Prostate gland (tissue), 2 donors: ENCODE measurements at regions not wholly inside any gene's neighbourhood (a gene's known extent, or its start where the extent isn't known, plus 50 kb on each side); places are given as distances from the start of the nearest gene placed in this dataset.

Source experiments
- DNase-seq: peaks from one replicate; pipeline ENCODE4 v3.0.0-alpha.2; 2019; ENCODE audit warnings: low spot score
- H3K27ac ChIP-seq, 2 donors: fragments of 200-600 bp; sonication (generic); 2 replicates each; pipeline ENCODE4 v1.5.1; 2017 to 2019
- H3K27me3 ChIP-seq: fragments of 200-600 bp; sonication (generic); replicated peaks from 2 replicates; pipeline ENCODE4 v1.5.1; 2019; ENCODE audit not compliant: insufficient read depth
- H3K36me3 ChIP-seq, 2 donors: fragments of 200-600 bp; sonication (generic); 1 replicate in 1 of 2; 2 replicates in 1 of 2; pipeline versions ENCODE4 v1.5.1 to v1.8.1; 2017 to 2019
- H3K4me1 ChIP-seq: fragments of 200-600 bp; sonication (generic); replicated peaks from 2 replicates; pipeline ENCODE4 v1.5.1; 2019
- H3K4me3 ChIP-seq, 2 donors: fragments of 200-600 bp; sonication (generic); 2 replicates each; pipeline ENCODE4 v1.5.1; 2017 to 2019
- H3K9me3 ChIP-seq: fragments of 200-600 bp; sonication (generic); 2 replicates; pipeline ENCODE4 v1.5.1; 2017
- CTCF ChIP-seq, 4 experiments: fragments of 200-600 bp in 2 of 4; fragments of 450-650 bp in 2 of 4; sonication (generic) in 2 of 4; IDR thresholded peaks; 1 replicate in 3 of 4; 2 replicates in 1 of 4; pipeline ENCODE4 v1.5.1; 2016 to 2019; ENCODE audit warnings: antibody characterized with exemption in 4 of 4, mild to moderate bottlenecking in 2 of 4, moderate library complexity in 2 of 4
- POLR2A ChIP-seq: fragments of 450-650 bp; IDR thresholded peaks from one replicate; pipeline ENCODE4 v1.6.1; 2016; ENCODE audit warnings: antibody characterized with exemption, mild to moderate bottlenecking
- POLR2AphosphoS5 ChIP-seq: sonication (generic); formaldehyde crosslinking; IDR thresholded peaks from one replicate; pipeline ENCODE4 v1.6.1; 2017; ENCODE audit warnings: antibody characterized with exemption
- WGBS: methylation state at CpG from one replicate; pipeline ENCODE4 v1.1.5; 2018; 5-methylcytosine and 5-hydroxymethylcytosine counted together
- intact Hi-C: fragments of 100-400 bp; cut with DNase I; formaldehyde crosslinking; loops from one replicate; pipeline ENCODE4 v1.14.2; 2022

- no peak overlapping the region for H3K4me3 ChIP-seq
- TF ChIP-seq CTCF (IDR thresholded peaks at IDR 0.05): no peak
- TF ChIP-seq POLR2AphosphoS5: no peak
- no peak for TF ChIP-seq POLR2A
- H3K27ac ChIP-seq: no peak overlapping the region
- DNase-seq: no peak
- 93% methylated on average over 1 of the region's 1 CpG for WGBS
- intact Hi-C loops: no loop called here
- H3K9me3 ChIP-seq: no peaks in the 10 kb centered on the region
- no peaks in the 10 kb centered on the region for H3K4me1 ChIP-seq
- no peaks in the 10 kb centered on the region for H3K36me3 ChIP-seq
- no peaks in the 10 kb centered on the region for H3K27me3 ChIP-seq
Measured at GRCh38 chr21:18666725-18667124, 263.1 kb upstream of the TMPRSS15 start.

GRCh38 chr21:18673789-18674188, 270.2 kb upstream of the TMPRSS15 start:
- WGBS: 94% methylated on average over 1 of the region's 1 CpG
- no peaks in the 10 kb centered on the region for H3K9me3 ChIP-seq
- intact Hi-C loops: no loop called here
- H3K4me1 ChIP-seq: no peaks in the 10 kb centered on the region
- no peak for TF ChIP-seq POLR2A
- TF ChIP-seq CTCF (IDR thresholded peaks at IDR 0.05): no peak
- no peak for TF ChIP-seq POLR2AphosphoS5
- no peaks in the 10 kb centered on the region for H3K36me3 ChIP-seq
- no peak overlapping the region for H3K4me3 ChIP-seq
- DNase-seq: no peak
- no peaks in the 10 kb centered on the region for H3K27me3 ChIP-seq
- H3K27ac ChIP-seq: no peak overlapping the region

- Histone ChIP-seq H3K4me3 (no peak overlapping the region), H3K36me3 (no peaks in the 10 kb centered on the region)
- no peak for TF ChIP-seq CTCF (IDR thresholded peaks at IDR 0.05)
- no peak for TF ChIP-seq POLR2AphosphoS5
- no peak for TF ChIP-seq POLR2A
Measured at GRCh38 chr21:18677632-18678031, 274.0 kb upstream of the TMPRSS15 start.

DNA sequence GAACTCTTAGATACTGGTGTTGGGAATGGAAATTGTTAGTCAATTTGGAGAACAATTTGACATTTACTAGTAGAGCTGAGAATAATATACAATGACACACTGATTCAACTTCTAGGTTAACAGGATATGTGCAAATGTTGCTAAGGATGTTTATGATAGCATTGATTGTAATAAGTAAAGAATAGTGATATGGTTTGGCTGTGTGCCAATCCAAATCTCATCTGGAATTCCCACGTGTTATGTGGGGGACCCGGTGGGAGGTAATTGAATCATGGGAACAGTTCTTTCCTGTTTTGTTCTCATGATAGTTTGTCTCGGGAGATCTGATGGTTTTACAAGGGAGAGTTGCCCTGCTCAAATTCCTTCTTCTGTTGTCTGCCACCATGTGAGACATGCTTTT, 302.4 kb upstream of the TMPRSS15 start:
- DNase-seq: no peak
- H3K27ac ChIP-seq: no peak overlapping the region
- no peaks in the 10 kb centered on the region for H3K9me3 ChIP-seq
- no peaks in the 10 kb centered on the region for H3K4me1 ChIP-seq
- H3K4me3 ChIP-seq: no peak overlapping the region
- intact Hi-C loops: no loop called here
- TF ChIP-seq POLR2A: no peak
- WGBS: 6% methylated on average over 3 of the region's 3 CpGs
- no peaks in the 10 kb centered on the region for H3K27me3 ChIP-seq
- no peaks in the 10 kb centered on the region for H3K36me3 ChIP-seq

More at GRCh38 chr21:18677632-18678031, 274.0 kb upstream of the TMPRSS15 start:
- intact Hi-C loops: no loop called here
- no peaks in the 10 kb centered on the region for H3K9me3 ChIP-seq
- no peak overlapping the region for H3K27ac ChIP-seq
- no peak for DNase-seq
- no peaks in the 10 kb centered on the region for H3K27me3 ChIP-seq
- H3K4me1 ChIP-seq: no peaks in the 10 kb centered on the region

GRCh38 chr21:18711662-18712061, 308.1 kb upstream of the TMPRSS15 start:
- Histone ChIP-seq H3K9me3 (no peaks in the 10 kb centered on the region), H3K36me3 (no peaks in the 10 kb centered on the region), H3K4me3 (no peak overlapping the region), H3K27me3 (no peaks in the 10 kb centered on the region), H3K27ac (no peak overlapping the region), H3K4me1 (no peaks in the 10 kb centered on the region)
- no peak for DNase-seq
- TF ChIP-seq POLR2A: no peak
- no peak for TF ChIP-seq POLR2AphosphoS5
- no peak for TF ChIP-seq CTCF (IDR thresholded peaks at IDR 0.05)
- 96% methylated on average over 1 of the region's 1 CpG for WGBS
- intact Hi-C loops: no loop called here
